AG08396 (cell line): ENCODE measurements at regions not wholly inside any gene's neighbourhood (a gene's known extent, or its start where the extent isn't known, plus 50 kb on each side); places are given as distances from the start of the nearest gene placed in this dataset.

ENCODE experiments used
- DNase-seq: peaks from one replicate; pipeline ENCODE4 v3.0.0; 2012; ENCODE audit warnings: low spot score, mixed read lengths

- no peak for DNase-seq
Measured at GRCh38 chr10:128375171-128375570, 248.9 kb upstream of the MKI67 start.

- no peak for DNase-seq
Measured at GRCh38 chr10:128377364-128377987, 251.3 kb upstream of the MKI67 start.

- DNase-seq: no peak
Measured at GRCh38 chr10:128377988-128378387, 251.8 kb upstream of the MKI67 start.

GRCh38 chr10:128380946-128381345 lies 254.7 kb upstream of the MKI67 start:
- no peak for DNase-seq

GRCh38 chr10:128382225-128382624 lies 256.0 kb upstream of the MKI67 start:
- DNase-seq: no peak

- no peak for DNase-seq
Measured at GRCh38 chr10:128384831-128385230, 258.6 kb upstream of the MKI67 start.

- DNase-seq: no peak
Measured at GRCh38 chr10:128386231-128386630, 260.0 kb upstream of the MKI67 start.

GRCh38 chr10:128386816-128387604 lies 260.8 kb upstream of the MKI67 start:
- no peak for DNase-seq

- DNase-seq: no peak
Measured at GRCh38 chr10:128390596-128390995, 264.4 kb upstream of the MKI67 start.

- DNase-seq: no peak
Measured at GRCh38 chr10:128393546-128393945, 267.3 kb upstream of the MKI67 start.

GRCh38 chr10:128398118-128398517 lies 271.9 kb upstream of the MKI67 start:
- DNase-seq: no peak

- DNase-seq: no peak
Measured at GRCh38 chr10:128398999-128399398, 272.8 kb upstream of the MKI67 start.

GRCh38 chr10:128400564-128400963 lies 274.3 kb upstream of the MKI67 start:
- DNase-seq: no peak

GRCh38 chr10:128405450-128405849 lies 279.2 kb upstream of the MKI67 start:
- no peak for DNase-seq

GRCh38 chr10:128411643-128412042 lies 285.4 kb upstream of the MKI67 start:
- DNase-seq: no peak

- no peak for DNase-seq
Measured at GRCh38 chr10:128414568-128414967, 288.3 kb upstream of the MKI67 start.

GRCh38 chr10:128416231-128416630 lies 290.0 kb upstream of the MKI67 start:
- DNase-seq: no peak

- no peak for DNase-seq
Measured at GRCh38 chr10:128417826-128418225, 291.6 kb upstream of the MKI67 start.

- DNase-seq: no peak
Measured at GRCh38 chr10:128418819-128419218, 292.6 kb upstream of the MKI67 start.

GRCh38 chr10:128419466-128420019 lies 293.3 kb upstream of the MKI67 start:
- no peak for DNase-seq

- DNase-seq: no peak
Measured at GRCh38 chr10:128420623-128421022, 294.4 kb upstream of the MKI67 start.

- no peak for DNase-seq
Measured at GRCh38 chr10:128421371-128422160, 295.3 kb upstream of the MKI67 start.

GRCh38 chr10:128422190-128422589 lies 296.0 kb upstream of the MKI67 start:
- DNase-seq: no peak
